ENCODE measurements at regions not wholly inside any gene's neighbourhood (a gene's known extent, or its start where the extent isn't known, plus 50 kb on each side); places are given as distances from the start of the nearest gene placed in this dataset.

DNA sequence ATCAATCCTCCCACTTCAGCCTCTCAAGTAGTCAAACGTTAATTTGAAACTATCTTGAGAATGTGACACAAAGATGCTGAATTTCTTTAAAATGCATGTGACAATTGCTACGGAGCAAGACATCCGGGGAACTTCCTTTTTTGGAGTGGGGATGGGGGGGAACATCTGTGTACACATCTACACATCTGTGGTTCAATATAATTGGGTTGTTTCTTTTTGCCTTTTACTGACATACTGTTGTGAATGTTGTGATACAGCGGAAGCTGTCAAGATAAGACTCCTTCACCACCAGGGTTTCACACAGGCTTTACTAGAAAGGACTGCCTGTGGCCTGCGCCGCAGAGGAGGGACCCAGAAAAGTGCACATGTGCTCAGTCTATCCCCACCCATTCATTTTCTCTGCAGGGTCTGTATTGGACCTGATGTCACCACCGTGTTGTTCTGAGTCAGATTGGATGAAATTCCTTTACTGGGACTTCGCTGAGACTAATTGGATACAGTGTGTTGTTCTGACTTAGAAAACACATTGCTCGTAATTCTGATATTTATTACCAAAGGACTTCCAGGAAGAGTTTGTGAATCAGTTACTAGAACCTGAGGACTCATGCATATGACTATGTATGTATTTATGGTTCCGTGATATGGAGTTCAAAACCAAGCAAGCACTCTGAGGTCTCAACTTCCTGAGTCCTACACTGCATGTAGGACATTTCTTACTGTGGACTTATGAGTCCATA lies 98.7 kb upstream of the SGK1 start (continued):
- TF ChIP-seq, protein P1, sequence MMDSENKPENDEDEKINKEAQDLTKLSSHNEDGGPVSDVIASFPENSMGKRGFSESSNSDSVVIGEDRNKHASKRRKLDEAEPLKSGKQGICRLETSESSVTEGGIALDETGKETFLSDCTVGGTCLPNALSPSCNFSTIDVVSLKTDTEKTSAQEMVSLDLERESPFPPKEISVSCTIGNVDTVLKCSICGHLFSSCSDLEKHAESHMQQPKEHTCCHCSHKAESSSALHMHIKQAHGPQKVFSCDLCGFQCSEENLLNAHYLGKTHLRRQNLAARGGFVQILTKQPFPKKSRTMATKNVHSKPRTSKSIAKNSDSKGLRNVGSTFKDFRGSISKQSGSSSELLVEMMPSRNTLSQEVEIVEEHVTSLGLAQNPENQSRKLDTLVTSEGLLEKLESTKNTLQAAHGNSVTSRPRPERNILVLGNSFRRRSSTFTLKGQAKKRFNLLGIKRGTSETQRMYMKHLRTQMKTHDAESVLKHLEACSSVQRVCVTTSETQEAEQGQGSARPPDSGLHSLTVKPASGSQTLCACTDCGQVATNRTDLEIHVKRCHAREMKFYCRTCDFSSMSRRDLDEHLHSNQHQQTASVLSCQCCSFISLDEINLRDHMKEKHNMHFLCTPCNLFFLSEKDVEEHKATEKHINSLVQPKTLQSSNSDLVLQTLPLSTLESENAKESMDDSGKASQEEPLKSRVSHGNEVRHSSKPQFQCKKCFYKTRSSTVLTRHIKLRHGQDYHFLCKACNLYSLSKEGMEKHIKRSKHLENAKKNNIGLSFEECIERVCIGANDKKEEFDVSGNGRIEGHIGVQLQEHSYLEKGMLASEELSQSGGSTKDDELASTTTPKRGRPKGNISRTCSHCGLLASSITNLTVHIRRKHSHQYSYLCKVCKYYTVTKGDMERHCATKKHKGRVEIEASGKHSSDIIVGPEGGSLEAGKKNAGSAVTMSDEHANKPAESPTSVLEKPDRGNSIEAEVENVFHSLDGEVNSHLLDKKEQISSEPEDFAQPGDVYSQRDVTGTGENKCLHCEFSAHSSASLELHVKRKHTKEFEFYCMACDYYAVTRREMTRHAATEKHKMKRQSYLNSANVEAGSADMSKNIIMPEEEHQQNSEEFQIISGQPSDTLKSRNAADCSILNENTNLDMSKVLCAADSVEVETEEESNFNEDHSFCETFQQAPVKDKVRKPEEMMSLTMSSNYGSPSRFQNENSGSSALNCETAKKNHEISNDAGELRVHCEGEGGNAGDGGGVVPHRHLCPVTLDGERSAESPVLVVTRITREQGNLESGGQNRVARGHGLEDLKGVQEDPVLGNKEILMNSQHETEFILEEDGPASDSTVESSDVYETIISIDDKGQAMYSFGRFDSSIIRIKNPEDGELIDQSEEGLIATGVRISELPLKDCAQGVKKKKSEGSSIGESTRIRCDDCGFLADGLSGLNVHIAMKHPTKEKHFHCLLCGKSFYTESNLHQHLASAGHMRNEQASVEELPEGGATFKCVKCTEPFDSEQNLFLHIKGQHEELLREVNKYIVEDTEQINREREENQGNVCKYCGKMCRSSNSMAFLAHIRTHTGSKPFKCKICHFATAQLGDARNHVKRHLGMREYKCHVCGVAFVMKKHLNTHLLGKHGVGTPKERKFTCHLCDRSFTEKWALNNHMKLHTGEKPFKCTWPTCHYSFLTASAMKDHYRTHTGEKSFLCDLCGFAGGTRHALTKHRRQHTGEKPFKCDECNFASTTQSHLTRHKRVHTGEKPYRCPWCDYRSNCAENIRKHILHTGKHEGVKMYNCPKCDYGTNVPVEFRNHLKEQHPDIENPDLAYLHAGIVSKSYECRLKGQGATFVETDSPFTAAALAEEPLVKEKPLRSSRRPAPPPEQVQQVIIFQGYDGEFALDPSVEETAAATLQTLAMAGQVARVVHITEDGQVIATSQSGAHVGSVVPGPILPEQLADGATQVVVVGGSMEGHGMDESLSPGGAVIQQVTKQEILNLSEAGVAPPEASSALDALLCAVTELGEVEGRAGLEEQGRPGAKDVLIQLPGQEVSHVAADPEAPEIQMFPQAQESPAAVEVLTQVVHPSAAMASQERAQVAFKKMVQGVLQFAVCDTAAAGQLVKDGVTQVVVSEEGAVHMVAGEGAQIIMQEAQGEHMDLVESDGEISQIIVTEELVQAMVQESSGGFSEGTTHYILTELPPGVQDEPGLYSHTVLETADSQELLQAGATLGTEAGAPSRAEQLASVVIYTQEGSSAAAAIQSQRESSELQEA (IDR thresholded peaks at IDR 0.05; ENCODE audit: low read depth) = no peak
- TF ChIP-seq COPS2 (conservative IDR thresholded peaks at IDR 0.05) (no peak), ZC3H4 (CRISPR knock-in tag; IDR thresholded peaks at IDR 0.05; ENCODE audit: borderline replicate concordance) (no peak), HDAC2 (IDR thresholded peaks at IDR 0.05) (0 out of 2 replicates have a peak, but pooled peaks have one; percentile 26), KLF1 (tag; IDR thresholded peaks at IDR 0.05) (no peak), WHSC1 (IDR thresholded peaks at IDR 0.05; ENCODE audit: low read length) (no peak), SP2 (IDR thresholded peaks at IDR 0.05; ENCODE audit: extremely low read depth, low read depth, low read length, poor library complexity, severe bottlenecking) (no peak), PTTG1 (tag; IDR thresholded peaks at IDR 0.05; ENCODE audit: low read depth) (no peak), ADNP (tag; IDR thresholded peaks at IDR 0.05) (0 out of 2 replicates have a peak, but pooled peaks have one; percentile 37), ZNF354B (CRISPR knock-in tag; IDR thresholded peaks at IDR 0.05) (no peak), ZNF57 (CRISPR knock-in tag; IDR thresholded peaks at IDR 0.05) (no peak), DMBX1 (CRISPR knock-in tag; IDR thresholded peaks at IDR 0.05; ENCODE audit: borderline replicate concordance) (peak; percentile 60)
- TF ChIP-seq, protein P2, sequence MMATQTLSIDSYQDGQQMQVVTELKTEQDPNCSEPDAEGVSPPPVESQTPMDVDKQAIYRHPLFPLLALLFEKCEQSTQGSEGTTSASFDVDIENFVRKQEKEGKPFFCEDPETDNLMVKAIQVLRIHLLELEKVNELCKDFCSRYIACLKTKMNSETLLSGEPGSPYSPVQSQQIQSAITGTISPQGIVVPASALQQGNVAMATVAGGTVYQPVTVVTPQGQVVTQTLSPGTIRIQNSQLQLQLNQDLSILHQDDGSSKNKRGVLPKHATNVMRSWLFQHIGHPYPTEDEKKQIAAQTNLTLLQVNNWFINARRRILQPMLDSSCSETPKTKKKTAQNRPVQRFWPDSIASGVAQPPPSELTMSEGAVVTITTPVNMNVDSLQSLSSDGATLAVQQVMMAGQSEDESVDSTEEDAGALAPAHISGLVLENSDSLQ (IDR thresholded peaks at IDR 0.05) = peak; percentile 42
- TF ChIP-seq, protein P3, sequence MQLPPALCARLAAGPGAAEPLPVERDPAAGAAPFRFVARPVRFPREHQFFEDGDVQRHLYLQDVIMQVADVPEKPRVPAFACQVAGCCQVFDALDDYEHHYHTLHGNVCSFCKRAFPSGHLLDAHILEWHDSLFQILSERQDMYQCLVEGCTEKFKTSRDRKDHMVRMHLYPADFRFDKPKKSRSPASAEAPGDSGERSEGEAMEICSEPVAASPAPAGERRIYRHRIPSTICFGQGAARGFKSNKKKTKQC (CRISPR knock-in tag; IDR thresholded peaks at IDR 0.05) = no peak
